ENCODE measurements at regions not wholly inside any gene's neighbourhood (a gene's known extent, or its start where the extent isn't known, plus 50 kb on each side); places are given as distances from the start of the nearest gene placed in this dataset.

DNA sequence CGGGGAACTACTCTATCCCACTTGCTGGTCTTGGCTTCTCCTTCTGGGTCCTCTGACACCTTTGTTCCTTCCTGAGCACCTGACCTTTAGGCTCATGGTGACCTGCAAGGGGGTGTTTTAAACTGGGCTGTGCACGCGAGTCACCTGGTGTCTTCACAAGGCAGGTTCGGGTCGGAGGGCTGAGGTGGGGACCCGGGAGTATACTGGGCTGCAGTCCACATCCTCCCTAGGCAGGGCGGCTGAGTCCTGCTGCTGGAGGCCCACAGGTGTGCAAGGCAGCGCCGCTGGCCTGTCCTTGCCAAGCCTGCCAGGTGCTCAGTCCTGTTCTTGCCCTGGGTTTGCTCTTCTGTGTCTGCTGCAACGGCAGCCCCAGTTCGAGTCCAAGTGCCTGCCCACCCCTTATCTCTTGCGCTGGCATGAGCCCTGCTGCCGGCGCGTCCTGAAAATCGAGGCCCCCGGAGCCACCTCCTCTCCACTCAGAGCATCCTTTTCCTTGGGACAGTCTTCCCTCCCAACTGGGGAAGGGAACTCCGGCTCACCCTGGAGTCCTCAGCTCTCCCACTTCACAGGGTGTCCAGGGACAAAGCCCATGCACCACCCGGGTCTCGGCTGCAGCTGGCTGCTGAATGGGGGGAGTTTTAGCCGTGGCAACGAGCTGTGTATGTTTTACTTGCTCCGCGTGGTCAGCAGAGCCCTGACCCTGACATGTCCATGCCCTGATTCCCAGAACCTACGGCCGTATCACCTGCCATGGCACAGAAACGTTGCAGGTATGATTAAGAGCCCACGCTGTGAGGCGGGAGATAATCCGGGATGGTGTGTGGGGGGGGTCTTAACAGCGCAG, 193.5 kb downstream of the TEX29 start:
- Histone ChIP-seq H3K4me1 (ENCODE audit: control insufficient read depth in 5 of 5, insufficient read depth in 5 of 5, low read length in 5 of 5) (no peaks in the 10 kb centered on the region), H3K4me3 (no peak overlapping the region), H3K9ac (ENCODE audit: insufficient read depth in 1 of 2, low read length in 2 of 2) (no peak overlapping the region), H3K9me3 (ENCODE audit: control insufficient read depth in 4 of 4, insufficient read depth in 3 of 4, low read length in 3 of 4) (peaks cover 0 to 4% (median 0%) of the 10 kb centered on the region in 4 donors), H3K27ac (ENCODE audit: low read depth in 1 of 2, low read length in 1 of 2) (no peak overlapping the region), H3K36me3 (ENCODE audit: control insufficient read depth in 4 of 4, insufficient read depth in 4 of 4, low read length in 4 of 4) (no peaks in the 10 kb centered on the region), H3K27me3 (ENCODE audit: control insufficient read depth in 3 of 3, insufficient read depth in 3 of 3, low read length in 2 of 3) (peaks cover 0 to 14% (median 0%) of the 10 kb centered on the region in 3 donors)
- 78 to 82% methylated on average over 31 of the region's 31 CpGs for WGBS, 2 donors
- TF ChIP-seq, protein P1, sequence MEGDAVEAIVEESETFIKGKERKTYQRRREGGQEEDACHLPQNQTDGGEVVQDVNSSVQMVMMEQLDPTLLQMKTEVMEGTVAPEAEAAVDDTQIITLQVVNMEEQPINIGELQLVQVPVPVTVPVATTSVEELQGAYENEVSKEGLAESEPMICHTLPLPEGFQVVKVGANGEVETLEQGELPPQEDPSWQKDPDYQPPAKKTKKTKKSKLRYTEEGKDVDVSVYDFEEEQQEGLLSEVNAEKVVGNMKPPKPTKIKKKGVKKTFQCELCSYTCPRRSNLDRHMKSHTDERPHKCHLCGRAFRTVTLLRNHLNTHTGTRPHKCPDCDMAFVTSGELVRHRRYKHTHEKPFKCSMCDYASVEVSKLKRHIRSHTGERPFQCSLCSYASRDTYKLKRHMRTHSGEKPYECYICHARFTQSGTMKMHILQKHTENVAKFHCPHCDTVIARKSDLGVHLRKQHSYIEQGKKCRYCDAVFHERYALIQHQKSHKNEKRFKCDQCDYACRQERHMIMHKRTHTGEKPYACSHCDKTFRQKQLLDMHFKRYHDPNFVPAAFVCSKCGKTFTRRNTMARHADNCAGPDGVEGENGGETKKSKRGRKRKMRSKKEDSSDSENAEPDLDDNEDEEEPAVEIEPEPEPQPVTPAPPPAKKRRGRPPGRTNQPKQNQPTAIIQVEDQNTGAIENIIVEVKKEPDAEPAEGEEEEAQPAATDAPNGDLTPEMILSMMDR (IDR thresholded peaks at IDR 0.05; ENCODE audit: control extremely low read depth, extremely low read depth): no peak
- ATAC-seq (ENCODE audit: insufficient read depth, low FRiP score) (no peak), DNase-seq (no peak)

DNA sequence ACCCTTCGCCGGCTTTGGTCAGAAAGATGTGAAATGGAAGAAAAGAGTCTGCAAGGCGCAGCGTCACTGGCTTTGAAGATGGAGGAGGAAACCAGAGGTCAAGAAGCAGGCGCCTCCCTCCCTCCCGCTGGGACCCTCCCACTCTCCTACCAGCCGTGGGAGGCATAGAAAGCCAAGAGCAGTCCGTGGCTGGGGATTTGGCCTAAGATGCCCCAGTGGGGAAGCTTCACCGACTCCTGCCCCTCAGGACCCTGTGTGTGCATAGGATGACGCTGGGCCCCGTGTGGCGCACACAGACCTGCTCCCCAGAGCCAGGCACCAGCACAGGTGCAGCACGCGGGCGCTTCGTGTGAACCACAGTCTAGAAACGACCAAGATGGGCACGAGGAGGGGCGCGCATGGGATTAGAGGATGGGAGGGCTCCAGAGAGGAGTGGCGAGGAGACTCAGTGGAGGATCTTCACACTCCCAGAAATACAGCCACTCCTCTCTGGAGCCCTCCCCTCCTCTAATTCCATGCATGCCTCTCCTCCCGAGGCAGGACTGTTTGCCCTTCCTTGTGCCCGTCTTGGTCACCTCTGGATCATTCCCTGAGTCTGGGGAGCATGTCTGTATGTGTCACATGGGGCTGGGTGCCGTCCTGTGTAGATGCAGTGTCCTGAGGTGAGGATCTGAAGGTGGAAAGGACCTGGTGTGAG, 194.3 kb downstream of the TEX29 start:
- DNase-seq: no peak
- TF ChIP-seq, protein P1 (IDR thresholded peaks at IDR 0.05; ENCODE audit: control extremely low read depth, extremely low read depth): no peak
- WGBS, 2 donors: 61 to 70% methylated on average over 24 of the region's 24 CpGs
- H3K27me3 ChIP-seq (ENCODE audit: control insufficient read depth in 3 of 3, insufficient read depth in 3 of 3, low read length in 2 of 3): peaks cover 0 to 14% (median 0%) of the 10 kb centered on the region in 3 donors
- H3K4me3 ChIP-seq: no peak overlapping the region
- no peaks in the 10 kb centered on the region for H3K4me1 ChIP-seq (ENCODE audit: control insufficient read depth in 5 of 5, insufficient read depth in 5 of 5, low read length in 5 of 5)
- ATAC-seq (ENCODE audit: insufficient read depth, low FRiP score): no peak
- H3K27ac ChIP-seq (ENCODE audit: low read depth in 1 of 2, low read length in 1 of 2): no peak overlapping the region
- peaks cover 0 to 4% (median 0%) of the 10 kb centered on the region in 4 donors for H3K9me3 ChIP-seq (ENCODE audit: control insufficient read depth in 4 of 4, insufficient read depth in 3 of 4, low read length in 3 of 4)
- H3K36me3 ChIP-seq (ENCODE audit: control insufficient read depth in 4 of 4, insufficient read depth in 4 of 4, low read length in 4 of 4): no peaks in the 10 kb centered on the region
- H3K9ac ChIP-seq (ENCODE audit: insufficient read depth in 1 of 2, low read length in 2 of 2): no peak overlapping the region

DNA sequence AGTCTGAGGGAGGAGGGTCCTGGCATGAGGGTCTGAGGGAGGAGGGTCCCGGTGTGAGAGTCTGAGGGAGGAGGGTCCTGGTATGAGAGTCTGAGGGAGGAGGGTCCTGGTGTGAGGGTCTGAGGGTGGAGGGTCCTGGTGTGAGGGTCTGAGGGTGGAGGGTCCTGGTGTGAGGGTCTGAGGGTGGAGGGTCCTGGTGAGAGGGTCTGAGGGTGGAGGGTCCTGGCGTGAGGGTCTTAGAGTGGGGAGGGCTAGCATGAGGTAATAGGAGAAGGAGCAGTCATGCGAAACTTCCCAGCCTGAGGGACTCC, 194.8 kb downstream of the TEX29 start:
- no peak overlapping the region for H3K9ac ChIP-seq (ENCODE audit: insufficient read depth in 1 of 2, low read length in 2 of 2)
- peaks cover 0 to 14% (median 0%) of the 10 kb centered on the region in 3 donors for H3K27me3 ChIP-seq (ENCODE audit: control insufficient read depth in 3 of 3, insufficient read depth in 3 of 3, low read length in 2 of 3)
- TF ChIP-seq, protein P1 (IDR thresholded peaks at IDR 0.05; ENCODE audit: control extremely low read depth, extremely low read depth): no peak
- no peaks in the 10 kb centered on the region for H3K4me1 ChIP-seq (ENCODE audit: control insufficient read depth in 5 of 5, insufficient read depth in 5 of 5, low read length in 5 of 5)
- no peak overlapping the region for H3K4me3 ChIP-seq
- no peaks in the 10 kb centered on the region for H3K36me3 ChIP-seq (ENCODE audit: control insufficient read depth in 4 of 4, insufficient read depth in 4 of 4, low read length in 4 of 4)
- no peak for DNase-seq
- no peak overlapping the region for H3K27ac ChIP-seq (ENCODE audit: low read depth in 1 of 2, low read length in 1 of 2)
- peaks cover 0 to 4% (median 0%) of the 10 kb centered on the region in 4 donors for H3K9me3 ChIP-seq (ENCODE audit: control insufficient read depth in 4 of 4, insufficient read depth in 3 of 4, low read length in 3 of 4)
- 83 to 88% methylated on average over 3 of the region's 3 CpGs for WGBS, 2 donors
- no peak for ATAC-seq (ENCODE audit: insufficient read depth, low FRiP score)
